NOMO-1 (cell line): ENCODE measurements at regions not wholly inside any gene's neighbourhood (a gene's known extent, or its start where the extent isn't known, plus 50 kb on each side); places are given as distances from the start of the nearest gene placed in this dataset.
"Not testable (repeated sequence)": the region's sequence is repeated elsewhere in the genome, so short reads cannot be mapped to it uniquely, and the experiment has no call there.

Experiments
- DNase-seq, 2 experiments: peaks; one replicate each; lab custom pipeline; 2025; ENCODE audit not compliant: unreplicated experiment in 2 of 2; lab: John Stamatoyannopoulos, UW

DNA sequence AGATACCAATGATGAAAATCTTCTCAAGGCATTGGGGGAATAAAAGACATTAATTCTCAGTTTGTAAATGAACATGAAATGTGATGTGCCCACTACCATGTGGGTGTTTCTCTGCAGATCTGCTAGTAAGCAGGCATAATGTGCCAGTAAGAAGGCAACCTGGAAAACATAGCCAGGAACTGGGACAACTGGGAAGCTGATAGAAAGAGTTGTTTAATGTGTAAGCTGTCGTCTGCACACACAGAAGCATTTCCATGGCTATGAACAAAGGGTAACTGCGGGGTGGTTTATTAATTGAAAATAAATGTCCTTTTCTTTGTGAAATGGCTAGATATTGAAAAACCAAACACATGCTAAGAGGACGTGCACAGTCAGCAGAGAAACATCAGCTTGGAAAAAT is 52.0 kb downstream of the ZC3H11B start:
- no peak for DNase-seq

DNA sequence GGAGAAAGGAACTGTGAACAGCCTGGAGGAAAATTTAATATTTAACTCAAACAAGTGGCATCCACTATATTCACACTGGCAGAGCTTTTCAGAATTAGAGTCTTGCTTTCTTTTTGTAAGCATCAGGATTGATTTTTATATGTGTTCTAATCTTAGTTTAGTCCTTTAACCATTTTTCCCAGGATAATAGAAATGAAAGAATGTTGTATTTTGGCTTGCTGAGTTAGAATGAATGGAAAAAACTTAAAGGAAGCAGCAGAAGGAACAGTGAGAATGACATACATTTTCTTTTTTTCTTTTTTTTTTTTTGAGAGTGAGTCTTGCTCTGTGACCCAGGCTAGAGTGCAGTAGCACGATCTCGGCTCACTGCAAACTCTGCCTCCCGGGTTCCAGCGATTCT is 53.0 kb downstream of the ZC3H11B start:
- DNase-seq = no peak

DNA sequence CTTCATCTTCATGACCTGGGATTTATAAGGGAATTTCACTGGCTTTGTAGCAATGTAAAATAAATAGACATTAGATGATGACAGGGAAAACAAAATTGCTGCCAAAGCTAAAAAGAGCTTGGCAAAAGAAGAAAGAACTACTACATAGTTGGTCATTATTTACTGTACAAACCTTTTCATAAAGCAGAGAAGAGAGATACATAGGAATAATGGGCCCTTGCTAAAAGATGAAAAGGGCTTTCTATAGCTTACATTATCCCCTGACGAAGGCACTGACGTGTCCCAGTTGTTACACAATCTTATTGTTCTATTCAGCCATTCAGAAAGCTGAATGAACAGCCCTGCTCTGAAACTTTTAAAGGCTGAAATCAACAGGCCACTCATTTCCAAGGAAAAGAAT is 57.1 kb downstream of the ZC3H11B start:
- DNase-seq = no peak

DNA sequence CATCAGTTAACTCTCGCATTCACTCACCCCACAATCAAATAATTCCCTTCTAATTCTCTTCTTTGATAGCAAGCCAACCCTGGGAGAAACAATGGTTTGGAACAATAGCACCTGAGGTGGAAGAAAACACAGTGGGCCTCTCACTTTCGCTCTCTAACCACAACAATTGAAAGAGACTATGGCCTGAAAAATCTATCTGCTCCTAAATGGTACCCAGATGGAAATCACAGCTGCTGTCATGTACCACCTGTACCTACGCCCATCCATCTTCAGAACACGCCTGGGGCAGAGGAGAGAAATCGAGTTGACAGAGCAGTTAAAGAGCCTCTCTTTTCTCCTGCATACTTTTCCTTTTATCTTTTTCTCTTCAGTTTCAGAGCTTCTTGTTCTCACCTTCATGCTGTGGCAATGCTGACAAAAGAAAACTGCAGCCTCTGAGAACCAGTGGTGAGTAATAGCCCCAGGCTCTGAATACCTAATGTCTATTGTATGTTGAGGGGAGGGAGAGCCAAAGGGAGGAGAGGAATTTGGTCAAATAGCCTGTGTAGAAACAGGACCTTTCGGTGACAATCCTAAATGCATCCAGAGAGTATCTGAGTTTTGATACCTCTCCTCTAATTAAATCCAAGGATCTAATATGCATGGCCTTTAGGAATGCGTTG is 57.7 kb downstream of the ZC3H11B start:
- DNase-seq = no peak

DNA sequence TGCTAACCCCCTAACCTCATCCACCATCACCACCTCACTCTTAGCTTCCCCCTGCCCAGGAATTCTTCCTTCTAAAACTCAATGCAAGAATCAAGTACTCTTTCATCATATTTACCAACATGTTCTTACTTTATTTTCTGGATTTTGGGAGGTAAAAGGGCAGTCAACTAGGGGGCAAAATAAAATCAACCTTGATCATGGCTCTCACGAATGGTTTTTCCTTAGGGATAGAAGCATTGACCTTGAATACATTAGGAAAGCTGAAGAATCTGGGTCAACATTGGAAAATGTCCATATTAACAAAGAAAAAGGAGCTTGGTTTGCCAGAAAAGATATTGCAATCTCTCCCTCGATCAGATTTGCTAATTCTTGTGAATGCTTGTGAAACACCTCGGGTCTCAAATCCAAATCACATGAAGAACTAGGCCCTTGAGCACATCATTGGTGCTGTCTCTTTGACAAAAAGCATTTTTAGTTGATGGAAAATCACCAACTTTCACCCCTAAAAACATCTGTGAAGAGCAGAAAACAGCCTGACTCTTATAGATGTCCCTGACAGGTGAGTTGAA is 58.9 kb downstream of the ZC3H11B start:
- DNase-seq = no peak

DNA sequence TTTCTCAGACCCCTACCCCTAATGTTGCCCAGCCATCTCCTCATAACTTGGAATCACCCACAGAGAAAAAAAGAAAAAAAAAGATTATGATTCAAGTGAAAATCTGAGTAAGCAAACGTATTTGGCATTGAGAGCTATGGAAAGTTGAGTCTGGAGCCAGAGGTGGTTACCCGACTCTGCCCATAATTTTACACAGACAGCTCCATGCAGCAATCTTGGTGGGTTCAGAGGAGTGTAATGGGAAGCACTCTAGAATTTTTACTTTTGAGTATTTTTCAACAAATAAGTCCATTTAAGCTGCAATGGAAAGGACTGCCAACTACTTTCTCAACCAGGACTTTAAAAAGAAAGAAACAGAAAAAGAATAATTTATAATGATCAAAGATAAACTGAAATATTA is 62.7 kb downstream of the ZC3H11B start:
- DNase-seq = no peak

DNA sequence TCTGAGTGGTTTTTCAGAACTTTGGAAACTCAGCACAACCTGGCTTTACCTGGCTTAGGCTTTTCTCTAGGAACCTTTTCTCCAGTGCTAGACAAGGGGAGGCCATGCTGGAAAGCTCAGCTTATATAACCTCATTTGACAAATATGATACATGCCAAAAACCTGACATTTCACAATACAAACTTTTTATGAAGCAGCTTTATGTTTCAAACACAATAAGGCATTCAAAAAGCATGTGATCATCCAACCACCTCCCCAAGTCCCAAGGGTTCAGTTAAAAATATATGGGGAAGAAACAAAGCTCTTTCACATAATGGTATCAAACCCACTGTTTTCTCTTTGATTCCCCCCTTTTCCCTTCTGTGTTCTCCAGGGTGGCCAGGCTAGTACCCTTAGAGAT is 63.7 kb downstream of the ZC3H11B start:
- DNase-seq = no peak

DNA sequence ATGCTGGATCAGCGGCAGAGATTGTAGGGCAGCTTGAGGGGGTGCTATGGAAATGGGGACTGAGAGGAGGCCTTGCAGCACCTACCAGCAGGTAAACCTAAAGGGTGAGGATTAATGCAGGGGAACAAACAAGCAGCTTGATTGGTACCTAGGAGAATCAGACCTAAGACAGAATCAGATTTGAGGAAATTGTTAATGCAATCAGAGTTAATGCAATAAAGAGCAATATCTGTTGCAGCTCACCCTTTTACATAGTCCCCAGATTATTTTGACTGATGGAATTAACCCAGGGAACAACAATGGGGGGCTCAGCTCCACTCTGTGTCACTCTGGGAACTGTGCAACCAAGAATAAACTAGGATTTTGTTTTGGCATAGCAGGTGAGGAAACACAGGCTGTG is 64.5 kb downstream of the ZC3H11B start:
- no peak for DNase-seq

DNA sequence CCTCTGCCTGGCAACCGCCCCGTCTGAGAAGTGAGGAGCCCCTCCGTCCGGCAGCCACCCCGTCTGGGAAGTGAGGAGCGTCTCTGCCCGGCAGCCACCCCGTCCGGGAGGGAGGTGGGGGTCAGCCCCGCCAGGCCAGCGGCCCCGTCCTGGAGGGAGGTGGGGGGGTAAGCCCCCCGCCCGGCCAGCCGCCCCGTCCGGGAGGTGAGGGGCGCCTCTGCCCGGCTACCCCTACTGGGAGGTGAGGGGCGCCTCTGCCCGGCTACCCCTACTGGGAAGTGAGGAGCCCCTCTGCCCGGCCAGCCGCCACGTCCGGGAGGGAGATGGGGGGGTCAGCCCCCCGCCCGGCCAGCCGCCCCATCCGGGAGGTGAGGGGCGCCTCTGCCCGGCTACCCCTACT is 67.1 kb downstream of the ZC3H11B start:
- DNase-seq = not testable (repeated sequence)

DNA sequence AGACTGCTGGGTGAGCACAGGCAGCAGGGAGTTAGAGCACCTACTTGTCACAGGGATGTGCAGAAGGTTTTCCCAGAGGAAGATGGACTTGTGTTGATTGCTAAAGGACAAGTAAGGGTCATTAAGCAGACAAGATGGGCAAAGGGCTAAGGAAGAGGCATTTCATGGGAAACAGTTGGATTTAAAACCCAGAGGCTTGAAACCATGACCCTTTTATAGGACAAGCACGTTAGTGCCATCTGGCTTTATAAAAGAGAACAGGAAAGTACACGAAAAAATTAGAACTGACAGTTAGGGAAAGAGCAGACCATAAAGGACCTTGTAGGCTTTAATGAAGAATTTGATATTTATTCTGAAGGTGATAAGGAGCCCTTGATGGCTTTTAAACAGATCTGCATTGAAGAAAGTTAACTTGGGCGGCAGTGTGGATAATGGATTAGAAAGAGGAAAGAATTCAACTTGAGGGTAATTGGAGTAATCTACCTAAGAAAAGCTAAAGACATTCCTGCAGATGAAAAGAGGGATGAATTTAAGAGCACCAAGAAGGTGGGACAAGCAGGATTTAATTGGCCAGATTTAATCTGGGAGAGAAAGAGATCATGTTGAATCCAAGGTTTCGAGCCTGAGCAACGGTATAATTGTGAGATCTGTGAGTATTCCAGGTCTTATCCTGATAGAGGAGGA is 68.6 kb downstream of the ZC3H11B start:
- DNase-seq = no peak

DNA sequence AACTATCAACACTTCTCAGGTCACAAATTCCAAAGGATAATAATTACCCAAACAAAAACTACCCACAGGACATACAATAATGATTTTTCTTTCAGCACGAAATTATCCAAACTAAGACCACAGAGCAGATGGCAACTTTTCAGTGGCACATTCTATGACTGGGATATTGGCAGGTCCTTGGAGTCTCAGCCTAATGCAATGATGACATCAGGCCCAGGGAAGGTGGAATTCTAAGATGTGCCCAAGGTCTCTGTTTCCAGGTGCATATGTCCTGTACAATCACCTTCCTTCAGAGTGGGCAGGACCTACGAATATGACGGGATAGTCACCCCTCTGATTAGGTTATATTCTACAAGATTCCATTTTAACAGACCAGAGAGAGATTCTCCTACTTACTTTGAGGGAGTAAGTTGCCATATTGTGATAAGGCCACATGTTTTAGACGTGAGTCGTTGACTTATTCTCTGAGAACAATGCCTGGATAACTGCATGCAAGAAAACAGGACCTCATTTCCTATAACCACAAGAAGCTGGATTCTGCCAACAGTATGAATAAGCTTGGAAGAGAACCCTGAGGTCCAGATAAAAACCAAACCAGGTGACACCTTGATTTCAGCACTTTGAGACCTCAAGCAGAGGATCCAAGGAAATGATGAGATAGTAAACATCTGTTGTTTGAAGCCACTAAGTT is 69.9 kb downstream of the ZC3H11B start:
- DNase-seq = no peak

DNA sequence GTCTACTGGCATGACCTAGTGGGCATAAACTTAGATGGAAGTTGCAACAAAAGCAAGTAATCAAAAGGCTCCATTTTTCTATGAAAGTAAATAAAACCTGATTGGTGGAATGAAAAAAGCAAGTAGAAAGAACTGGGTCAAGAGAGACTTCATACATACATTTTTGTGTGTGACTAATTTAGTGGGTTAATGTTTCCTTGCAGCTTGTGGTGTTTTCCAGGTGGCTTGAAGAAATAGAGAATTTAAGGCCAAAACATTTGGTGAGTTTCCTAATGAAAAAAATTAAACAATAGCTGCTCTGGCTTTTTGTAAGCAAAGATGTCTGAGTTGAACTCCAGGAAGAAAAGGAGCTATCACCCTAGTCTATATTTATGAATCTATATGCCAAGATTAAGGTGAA is 71.0 kb downstream of the ZC3H11B start:
- DNase-seq = no peak

DNA sequence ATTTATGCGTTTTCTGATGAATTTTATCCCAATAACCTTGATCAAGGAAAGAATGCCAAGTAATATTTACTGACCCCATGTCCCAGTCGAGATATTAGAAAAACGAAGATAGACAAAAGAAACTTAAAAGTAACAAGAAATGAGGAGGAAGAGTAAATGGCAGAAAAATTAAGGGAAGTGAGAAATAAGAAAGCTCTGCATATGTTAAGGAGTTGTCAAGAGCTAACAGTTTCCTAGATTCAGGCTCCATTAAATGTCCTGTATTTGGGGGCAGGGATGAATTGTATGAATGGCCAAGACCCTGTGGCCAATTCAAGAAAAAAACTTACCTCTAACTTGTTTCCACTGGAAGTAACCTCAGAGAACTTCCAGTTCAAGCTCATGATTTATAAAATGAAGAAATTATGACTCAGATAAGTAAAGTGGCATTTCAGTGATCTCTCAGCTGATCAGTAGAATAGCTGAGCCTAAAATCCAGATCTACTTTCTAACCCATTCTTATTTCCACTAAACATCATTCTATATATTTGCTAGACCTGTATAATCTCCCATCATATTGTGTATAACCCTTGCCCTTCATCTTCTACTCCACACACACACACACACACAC is 73.2 kb downstream of the ZC3H11B start:
- DNase-seq = peak in 1 of 2 experiments; percentile 22

DNA sequence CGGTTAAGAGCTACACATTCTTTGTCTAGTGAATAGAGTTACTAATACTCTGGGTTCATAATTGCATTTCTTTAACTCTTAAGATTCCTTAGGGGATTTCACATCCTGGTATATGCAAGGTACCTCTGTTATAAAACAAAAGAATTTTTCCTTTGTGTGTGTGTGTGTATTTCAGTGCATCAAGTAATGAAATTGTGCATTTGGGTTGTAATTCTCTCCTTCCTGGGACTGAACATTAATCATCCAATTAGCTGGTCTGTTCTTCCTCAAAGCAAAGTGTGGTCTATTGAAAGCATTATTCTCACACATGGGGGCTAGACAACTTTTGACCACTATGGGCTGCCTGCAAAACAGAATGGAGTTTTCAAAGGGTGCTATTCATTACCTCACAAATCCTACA is 74.0 kb downstream of the ZC3H11B start:
- no peak for DNase-seq

DNA sequence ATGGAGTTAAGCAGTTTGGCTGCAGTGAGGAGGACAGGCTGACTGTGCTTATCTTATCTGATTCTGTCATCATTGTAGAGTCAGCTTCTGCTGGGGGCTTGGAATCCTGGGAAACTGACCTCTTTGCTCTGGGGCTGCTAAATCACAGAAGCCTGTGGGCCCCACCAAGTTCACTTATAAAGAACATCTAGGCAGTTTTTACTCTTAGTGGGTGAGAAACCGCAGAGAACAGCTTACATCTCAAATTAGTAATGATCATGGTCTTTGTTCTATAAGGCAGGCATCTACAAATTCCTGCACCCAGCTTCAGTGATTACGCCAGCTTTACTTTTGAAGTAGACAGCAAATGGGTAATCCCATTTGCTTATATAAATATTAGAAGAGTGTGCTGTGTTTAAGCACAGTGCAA is 75.7 kb downstream of the ZC3H11B start:
- no peak for DNase-seq

DNA sequence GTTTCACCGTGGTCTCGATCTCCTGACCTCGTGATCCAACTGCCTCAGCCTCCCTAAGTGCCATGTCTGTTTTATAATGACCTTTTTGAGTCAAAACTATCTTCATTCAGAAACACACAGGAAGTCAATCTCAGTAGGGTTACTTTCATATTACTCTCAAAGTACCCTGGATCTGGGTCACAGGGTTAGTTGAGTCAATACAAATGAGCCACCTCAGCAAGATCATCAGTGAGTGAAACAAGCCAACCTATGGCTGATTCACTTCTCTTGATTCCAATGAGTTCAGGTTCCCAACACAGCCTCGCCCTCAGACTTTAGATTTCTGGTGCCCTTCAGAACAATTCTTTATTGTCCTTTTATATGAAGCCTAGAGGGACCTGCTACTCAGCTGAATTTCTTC is 76.9 kb downstream of the ZC3H11B start:
- DNase-seq = no peak

DNA sequence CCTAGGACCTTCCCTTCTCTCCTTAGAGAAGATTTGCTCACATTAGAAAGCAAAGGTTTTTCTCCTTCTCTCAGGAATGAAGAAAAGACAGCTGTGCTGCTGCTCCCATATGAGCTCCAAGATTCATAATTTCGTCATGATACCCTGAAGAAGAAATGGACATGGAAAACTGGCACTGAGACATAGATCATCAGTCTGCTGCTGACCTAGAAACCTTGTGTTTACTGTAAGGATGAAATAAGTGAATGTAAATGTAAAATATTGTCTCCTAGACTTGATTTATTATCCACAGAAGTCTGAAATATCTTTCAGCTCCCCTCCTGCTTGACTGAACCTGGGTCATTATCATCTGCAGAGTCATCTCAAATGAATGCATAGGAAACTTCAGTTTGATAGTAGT is 77.9 kb downstream of the ZC3H11B start:
- no peak for DNase-seq

DNA sequence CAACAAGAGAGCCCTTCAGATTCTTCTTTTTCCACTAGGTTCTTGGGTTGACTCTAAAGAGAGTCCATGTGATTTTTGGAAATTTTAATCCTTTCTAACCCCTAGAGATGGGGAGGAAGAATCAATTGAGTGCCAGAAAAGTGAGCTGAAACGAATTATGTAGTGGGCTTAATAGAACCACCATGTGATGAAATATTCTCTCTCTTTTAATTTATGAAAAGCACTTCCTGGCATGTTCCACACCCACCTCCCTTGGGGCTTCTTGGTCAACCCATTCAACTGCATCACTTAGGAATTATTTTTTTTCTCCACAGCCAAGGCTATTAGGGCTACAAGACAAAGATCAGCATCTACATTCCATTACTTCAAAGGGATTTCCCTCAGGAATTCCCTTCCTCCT is 79.6 kb downstream of the ZC3H11B start:
- no peak for DNase-seq

DNA sequence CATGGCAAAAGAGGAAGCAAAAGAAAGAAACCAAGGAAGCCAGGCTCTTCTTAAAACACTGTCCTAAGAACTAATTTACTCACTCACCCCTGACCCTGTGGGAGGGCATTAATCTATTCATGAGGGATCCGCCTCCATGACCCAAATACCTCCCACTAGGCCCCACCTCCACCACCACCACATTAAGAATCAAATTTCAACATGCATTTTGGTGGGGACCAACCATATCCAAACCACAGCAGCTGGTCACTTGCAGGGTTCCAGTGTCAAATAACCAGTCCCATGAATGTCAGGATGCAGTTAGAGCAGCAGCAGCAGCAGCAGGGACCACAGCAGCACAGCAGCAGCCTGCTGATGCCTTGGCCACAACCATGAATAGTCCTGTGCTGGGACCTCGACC is 83.8 kb downstream of the ZC3H11B start:
- peak in 1 of 2 experiments; percentile 9 for DNase-seq

DNA sequence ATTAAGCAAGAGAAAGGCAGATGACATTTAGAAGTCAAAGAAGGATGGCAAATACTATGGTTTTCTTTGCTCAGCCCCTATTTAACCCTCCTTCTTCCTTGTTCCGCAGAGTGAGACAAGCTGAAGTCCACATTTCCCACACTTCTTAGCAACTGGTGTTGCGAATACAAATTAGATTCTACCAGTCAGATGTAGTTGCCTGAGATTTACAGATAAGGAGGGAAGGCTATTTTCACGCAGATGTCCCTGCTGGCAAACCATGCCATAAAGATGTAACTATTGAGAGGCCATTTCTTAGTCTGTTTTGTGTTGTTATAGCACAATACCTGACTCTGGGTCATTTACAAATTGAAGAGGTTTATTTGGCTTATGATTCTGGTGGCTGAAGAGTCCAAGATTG is 84.3 kb downstream of the ZC3H11B start:
- DNase-seq = no peak

DNA sequence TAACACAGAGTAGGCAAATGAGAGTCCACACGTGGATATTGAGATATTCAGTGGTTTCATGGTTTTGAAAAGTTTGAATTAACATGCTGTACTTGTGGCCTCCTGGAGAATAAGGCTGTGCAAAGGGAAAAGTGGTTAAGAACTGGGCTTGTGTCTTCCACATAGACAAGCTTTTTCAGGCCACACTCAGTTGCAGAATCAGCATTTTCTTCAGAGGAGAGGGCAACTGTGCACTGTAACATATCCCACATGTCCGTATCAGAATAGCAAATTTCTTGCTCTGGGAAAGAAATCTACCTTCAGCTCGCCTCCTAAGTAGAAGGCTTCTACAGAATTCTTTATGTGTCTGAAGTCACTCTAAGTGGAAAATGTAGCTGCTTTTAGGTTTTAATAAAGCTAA is 84.9 kb downstream of the ZC3H11B start:
- DNase-seq = no peak
